ENCODE measurements at regions not wholly inside any gene's neighbourhood (a gene's known extent, or its start where the extent isn't known, plus 50 kb on each side); places are given as distances from the start of the nearest gene placed in this dataset.

DNA sequence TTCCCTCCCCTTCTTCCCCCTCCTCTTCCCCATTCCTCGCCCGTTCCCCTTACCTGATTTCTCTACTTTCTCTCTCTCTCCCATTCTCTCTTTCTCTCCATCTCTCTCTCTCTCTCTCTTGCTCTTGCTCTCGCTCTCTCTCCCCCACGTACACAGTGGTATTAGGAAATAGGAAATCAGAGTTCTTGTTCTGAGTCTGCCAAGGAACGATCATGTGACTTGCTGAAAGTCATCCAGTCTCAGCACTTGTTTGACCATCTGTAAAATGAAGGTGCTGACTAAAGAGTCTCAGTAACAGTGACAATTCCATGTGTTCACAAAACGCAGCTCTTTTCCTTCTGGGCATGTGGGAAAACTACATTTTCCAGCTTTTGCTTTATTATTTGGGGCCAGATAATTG lies 445.0 kb upstream of the TGFBR2 start (continued):
- TF ChIP-seq USF2 (IDR thresholded peaks at IDR 0.05; ENCODE audit: low read depth, low read length) (no peak), RCOR1 (IDR thresholded peaks at IDR 0.05; ENCODE audit: insufficient replicate concordance, low read length) (no peak), POLR2A (IDR thresholded peaks at IDR 0.05; ENCODE audit: low read depth, low read length) (no peak)

DNA sequence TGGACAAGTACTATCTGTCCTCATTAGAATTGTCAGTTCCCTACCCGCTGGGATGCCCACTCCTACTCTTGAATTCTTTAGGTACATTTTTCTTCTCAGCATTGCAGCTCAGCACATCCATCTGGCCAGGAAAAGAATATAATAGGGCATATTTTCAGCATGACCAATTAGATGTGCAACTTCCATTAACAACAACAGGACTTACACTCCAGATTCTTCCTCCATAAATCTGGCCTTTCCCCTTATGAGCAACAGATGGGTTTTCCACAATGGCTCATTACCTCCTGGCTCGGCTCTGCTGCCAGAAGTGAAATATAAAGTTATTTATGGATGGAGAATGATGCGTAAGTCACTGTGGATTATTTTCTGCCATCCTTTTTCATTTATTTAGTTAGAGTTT lies 443.8 kb upstream of the TGFBR2 start:
- Histone ChIP-seq H3K23ac (ENCODE audit: low read depth, low read length) (no peak overlapping the region), H3K27me3 (ENCODE audit: control insufficient read depth, insufficient read depth, low read length) (no peaks in the 10 kb centered on the region), H2AFZ (replicated peaks; ENCODE audit: low read length, poor library complexity) (no peak overlapping the region), H4K91ac (ENCODE audit: insufficient read depth, low read depth, low read length) (no peak overlapping the region), H3K18ac (ENCODE audit: low read depth, low read length) (no peak overlapping the region), H3K79me1 (ENCODE audit: low read depth in 1 of 2, low read length in 2 of 2) (no peaks in the 10 kb centered on the region), H4K8ac (ENCODE audit: low read depth in 2 of 2, low read length in 2 of 2) (peak overlapping the region in 1 of 2 experiments; percentile 28; a peak in 1 of 4 replicates), H2BK5ac (ENCODE audit: low read depth, low read length, poor library complexity, severe bottlenecking) (no peak overlapping the region), H4K5ac (ENCODE audit: low read depth, low read length) (no peak overlapping the region), H3K9me3 (ENCODE audit: control insufficient read depth, insufficient read depth, low read length) (no peaks in the 10 kb centered on the region), H3K4me1 (ENCODE audit: control insufficient read depth, insufficient read depth, low read length) (peaks cover under 1% of the 10 kb centered on the region; the same call in 1 of the 2 replicates), H3K4ac (ENCODE audit: low read depth, low read length) (no peak overlapping the region), H2BK15ac (ENCODE audit: low read depth, low read length) (no peak overlapping the region), H3K56ac (ENCODE audit: extremely low read depth, insufficient read depth, low read length) (no peak overlapping the region), H2BK20ac (ENCODE audit: low read depth, low read length) (no peak overlapping the region), H3K36me3 (ENCODE audit: control insufficient read depth, insufficient read depth, low read length) (no peaks in the 10 kb centered on the region), H2BK120ac (ENCODE audit: low read depth, low read length) (no peak overlapping the region), H3K4me2 (ENCODE audit: low read depth, low read length) (no peak overlapping the region), H3K9ac (ENCODE audit: low read depth, low read length) (no peak overlapping the region), H4K20me1 (ENCODE audit: insufficient read depth, low read length) (no peaks in the 10 kb centered on the region), H3K4me3 (ENCODE audit: insufficient read depth, low read depth, low read length) (no peak overlapping the region), H3K14ac (replicated peaks; ENCODE audit: low read depth, low read length) (no peak overlapping the region), H3K9me1 (ENCODE audit: insufficient read depth, low read length) (no peaks in the 10 kb centered on the region), H3K27ac (ENCODE audit: insufficient read depth, low read length) (no peak overlapping the region), H2AK5ac (ENCODE audit: low read depth, low read length) (no peak overlapping the region), H2AK9ac (replicated peaks; ENCODE audit: low read depth, low read length, poor library complexity) (no peak overlapping the region)
- ATAC-seq (ENCODE audit: low read depth) (peak; percentile 77), DNase-seq (peak; percentile 91)
- WGBS, 2 experiments (ENCODE audit: extremely low coverage in 2 of 2, insufficient read length in 1 of 2), result 80% methylated on average over 1 of the region's 3 CpGs; no CpG with 5 or more reads in 1 of the 2 experiments
- intact Hi-C loops (cut with micrococcal nuclease), result no loop called here
- in situ Hi-C loops (cut with MboI; ENCODE audit: low sequenced_read_pairs), result no loop called here
- BruUV-seq (replicated peaks), result no TSS peak
- ChIA-PET POLR2A (ENCODE audit: unreplicated experiment) (no interaction called here), CTCF (no interaction called here)
- TF ChIP-seq, protein P1, sequence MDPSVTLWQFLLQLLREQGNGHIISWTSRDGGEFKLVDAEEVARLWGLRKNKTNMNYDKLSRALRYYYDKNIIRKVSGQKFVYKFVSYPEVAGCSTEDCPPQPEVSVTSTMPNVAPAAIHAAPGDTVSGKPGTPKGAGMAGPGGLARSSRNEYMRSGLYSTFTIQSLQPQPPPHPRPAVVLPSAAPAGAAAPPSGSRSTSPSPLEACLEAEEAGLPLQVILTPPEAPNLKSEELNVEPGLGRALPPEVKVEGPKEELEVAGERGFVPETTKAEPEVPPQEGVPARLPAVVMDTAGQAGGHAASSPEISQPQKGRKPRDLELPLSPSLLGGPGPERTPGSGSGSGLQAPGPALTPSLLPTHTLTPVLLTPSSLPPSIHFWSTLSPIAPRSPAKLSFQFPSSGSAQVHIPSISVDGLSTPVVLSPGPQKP (IDR thresholded peaks at IDR 0.05; ENCODE audit: borderline replicate concordance, low read depth, low read length), result no peak
- TF ChIP-seq CEBPB (IDR thresholded peaks at IDR 0.05; ENCODE audit: low read depth, low read length) (peak; percentile 29; the same call in 1 of the 2 replicates), RCOR1 (IDR thresholded peaks at IDR 0.05; ENCODE audit: insufficient replicate concordance, low read length) (peak; percentile 42)
- dilution Hi-C loops (cut with HindIII; ENCODE audit: low sequenced_read_pairs, unreplicated experiment), result no loop called here

Measured in IMR-90 (cell line).